GM10266 (cell line): ENCODE measurements at regions not wholly inside any gene's neighbourhood (a gene's known extent, or its start where the extent isn't known, plus 50 kb on each side); places are given as distances from the start of the nearest gene placed in this dataset.

ENCODE experiments used
- DNase-seq: peaks from one replicate; pipeline ENCODE4 v3.0.0; 2012; ENCODE audit errors: extremely low spot score
- CTCF ChIP-seq: IDR thresholded peaks from 2 replicates; pipeline ENCODE4 v1.5.1; 2012; ENCODE audit warnings: mild to moderate bottlenecking, low read depth; ENCODE audit not compliant: control insufficient read depth, insufficient read depth; ENCODE audit errors: missing control alignments

DNA sequence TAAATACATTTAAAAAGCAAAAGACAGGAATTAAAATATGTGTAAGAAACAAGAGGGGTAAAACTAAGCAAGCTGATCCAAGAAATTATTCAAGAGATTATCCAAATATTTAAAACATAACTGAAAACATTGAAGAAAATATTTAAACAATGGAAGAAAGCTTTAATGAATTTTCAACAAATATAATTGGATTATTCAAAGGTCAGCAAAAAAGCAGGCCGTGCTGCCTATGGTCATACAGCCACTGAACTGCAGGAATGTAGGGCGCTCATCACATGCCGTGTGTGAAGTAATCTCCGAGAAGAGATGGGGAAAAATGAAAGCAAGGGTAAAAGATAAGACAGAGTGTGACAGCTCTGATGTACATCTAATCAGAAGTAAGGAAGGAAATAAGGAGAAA lies 1195.4 kb upstream of the EYS start:
- no peak for DNase-seq
- TF ChIP-seq CTCF: no peak

DNA sequence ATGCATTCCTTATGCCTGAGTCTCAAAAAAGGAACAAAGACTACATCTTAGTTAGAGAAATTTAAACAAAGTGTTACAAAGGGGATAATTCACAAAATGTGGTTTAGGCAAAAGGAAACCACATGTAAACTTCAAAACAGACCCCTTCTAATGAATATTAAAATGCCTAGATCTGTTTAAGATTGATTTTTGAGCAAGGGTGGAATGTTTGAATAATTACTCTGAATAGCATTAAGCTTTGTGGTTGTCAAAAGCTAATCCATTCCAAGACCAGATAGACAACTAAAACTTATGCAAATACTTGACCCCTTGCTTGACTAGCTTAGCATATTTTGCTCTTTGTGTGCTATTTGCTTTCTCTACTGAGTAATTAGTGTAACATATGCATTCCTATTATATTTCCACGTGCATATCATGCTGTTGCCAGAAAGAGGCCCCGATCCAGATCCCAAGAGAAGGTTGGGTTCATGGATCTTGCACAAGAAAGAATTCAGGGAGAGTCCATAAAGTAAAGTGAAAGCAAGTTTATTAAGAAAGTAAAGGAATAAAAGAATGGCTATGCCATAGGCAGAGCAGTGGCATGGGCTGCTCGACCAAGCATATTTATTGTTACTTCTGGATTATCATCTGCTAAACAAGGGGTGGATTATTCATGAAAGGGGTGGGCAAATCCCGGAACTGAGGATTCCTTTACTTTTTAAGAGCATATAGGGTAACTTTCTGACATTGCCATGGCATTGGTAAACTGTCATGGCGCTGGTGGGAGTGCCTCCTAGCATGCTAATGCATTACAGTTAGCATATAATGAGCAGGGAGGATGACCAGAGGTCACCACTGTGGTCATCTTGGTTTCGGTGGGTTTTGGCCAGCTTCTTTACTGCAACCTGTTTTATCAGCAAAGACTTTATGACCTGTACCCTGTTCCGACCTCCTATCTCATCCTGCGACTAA lies 1193.4 kb upstream of the EYS start:
- no peak for DNase-seq
- TF ChIP-seq CTCF: no peak

DNA sequence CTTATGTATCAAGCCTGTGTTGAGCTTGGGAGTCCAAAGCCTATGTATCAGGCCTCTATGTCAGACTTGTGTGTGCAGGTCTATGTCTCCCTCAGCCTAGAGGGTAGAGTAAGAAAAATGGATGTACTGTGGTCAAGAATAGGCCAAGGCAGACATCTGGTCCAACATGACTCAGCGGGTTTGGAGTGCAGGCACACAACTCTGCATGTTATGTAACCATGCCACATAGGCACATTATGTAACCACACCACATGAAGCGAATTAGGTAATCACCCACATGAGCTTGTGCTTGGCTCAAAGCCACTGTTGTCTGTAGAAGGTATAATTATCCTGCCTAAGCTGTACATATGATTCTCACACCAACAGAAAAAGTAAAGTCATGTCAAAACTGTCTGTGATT lies 1190.5 kb upstream of the EYS start:
- DNase-seq: no peak

DNA sequence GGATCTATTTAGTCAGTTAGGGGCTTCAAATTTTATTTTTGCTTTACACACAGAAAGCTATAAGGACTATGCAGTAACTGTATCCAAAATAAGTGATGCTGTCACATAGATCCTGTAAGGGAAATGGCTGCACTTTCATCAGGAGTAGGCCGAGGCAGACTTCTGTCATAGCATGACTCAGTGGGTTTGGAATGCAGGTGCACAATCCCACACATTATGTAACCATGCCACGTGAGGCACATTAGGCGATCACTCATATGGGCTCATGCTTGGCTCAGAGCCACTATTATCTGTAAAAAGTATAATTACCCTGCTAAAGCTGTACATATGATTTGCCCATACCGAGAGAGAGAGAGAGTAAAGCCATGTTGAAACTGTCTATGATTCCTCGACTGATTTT lies 1189.4 kb upstream of the EYS start:
- no peak for DNase-seq
- TF ChIP-seq CTCF: no peak

More for the DNA sequence above, 1190.5 kb upstream of the EYS start:
- TF ChIP-seq CTCF: no peak

GRCh38 chr6:66883453-66883852 lies 1176.4 kb upstream of the EYS start:
- TF ChIP-seq CTCF: no peak

GRCh38 chr6:66866801-66867200 lies 1159.8 kb upstream of the EYS start:
- DNase-seq: no peak
- no peak for TF ChIP-seq CTCF

More at GRCh38 chr6:66883453-66883852, 1176.4 kb upstream of the EYS start:
- no peak for DNase-seq

DNA sequence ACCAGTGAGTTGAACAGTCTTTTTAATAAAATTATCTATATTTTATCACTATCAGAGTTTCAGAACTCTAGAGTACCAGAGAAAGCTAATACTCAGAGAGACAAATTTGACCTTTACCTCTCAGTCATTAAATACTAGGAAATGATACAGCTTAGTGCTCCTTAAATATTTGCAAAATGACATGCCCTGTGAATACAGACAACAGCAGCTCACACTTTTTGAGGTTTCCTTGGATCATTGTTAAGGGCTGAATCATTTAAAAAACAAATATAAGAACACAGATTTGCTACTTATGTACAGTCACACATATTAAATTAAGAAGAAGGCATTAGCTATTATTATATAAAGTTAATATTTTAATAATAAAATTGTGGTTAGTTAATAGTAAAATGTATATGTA lies 1158.7 kb upstream of the EYS start:
- DNase-seq: no peak
- TF ChIP-seq CTCF: no peak
